H1 (cell line): ENCODE measurements at regions not wholly inside any gene's neighbourhood (a gene's known extent, or its start where the extent isn't known, plus 50 kb on each side); places are given as distances from the start of the nearest gene placed in this dataset.

Experiments
- CTCF ChIA-PET: fragments of 300-600 bp; sonication (Branson Sonifier 250); formaldehyde crosslinking; loops from one replicate; lab custom pipeline; 2021; ENCODE audit not compliant: partially characterized antibody; lab: Charles Lee
- POLR2A ChIA-PET: fragments of 300-600 bp; sonication (Branson Sonifier 250); formaldehyde crosslinking; loops from one replicate; lab custom pipeline; 2021; ENCODE audit warnings: inconsistent platforms; ENCODE audit not compliant: partially characterized antibody; lab: Charles Lee
- DNase-seq, 2 experiments: peaks; one replicate each; pipeline versions ENCODE4 v3.0.0 to v3.0.0-alpha.2; 2010 to 2022; ENCODE audit warnings: low spot score in 2 of 2, low read depth in 1 of 2, mixed read lengths in 1 of 2
- FAIRE-seq: peaks from 2 replicates; lab custom pipeline; 2011; peaks lifted over from hg19 to GRCh38; lab: Jason Lieb, UNC
- H2AFZ ChIP-seq: 2 replicates; pipeline ENCODE4 v1.8.1; 2012; ENCODE audit warnings: low read length, inconsistent platforms
- H2AK5ac ChIP-seq: 2 replicates; pipeline ENCODE4 v1.6.1; 2013; ENCODE audit warnings: low read depth, low read length
- H2BK120ac ChIP-seq: replicated peaks from 2 replicates; pipeline ENCODE3; 2013; ENCODE audit warnings: low read depth, low read length, inconsistent platforms
- H2BK12ac ChIP-seq: 2 replicates; pipeline ENCODE4 v1.6.1; 2013; ENCODE audit warnings: low read depth, low read length
- H2BK15ac ChIP-seq: 2 replicates; pipeline ENCODE4 v1.6.1; 2013; ENCODE audit warnings: low read length
- H2BK20ac ChIP-seq: 2 replicates; pipeline ENCODE4 v1.6.1; 2013; ENCODE audit warnings: low read length
- H2BK5ac ChIP-seq: 2 replicates; pipeline ENCODE4 v1.6.1; 2013; ENCODE audit warnings: low read depth, low read length
- H3K14ac ChIP-seq: 2 replicates; pipeline ENCODE4 v1.6.1; 2013; ENCODE audit warnings: inconsistent platforms; ENCODE audit not compliant: insufficient read length
- H3K18ac ChIP-seq: 2 replicates; pipeline ENCODE4 v1.6.1; 2013; ENCODE audit warnings: low read length; ENCODE audit errors: extremely low read depth
- H3K23ac ChIP-seq: 2 replicates; pipeline ENCODE4 v1.6.1; 2013; ENCODE audit warnings: inconsistent platforms; ENCODE audit not compliant: insufficient read length
- H3K23me2 ChIP-seq: 2 replicates; pipeline ENCODE4 v1.6.1; 2013; ENCODE audit warnings: low read depth, low read length
- H3K27ac ChIP-seq: 2 replicates; pipeline ENCODE4 v1.6.1; 2011; ENCODE audit warnings: low read depth, low read length, inconsistent platforms
- H3K27me3 ChIP-seq, 4 experiments: replicated peaks in 1 of 4; 1 replicate in 1 of 4; 2 replicates in 3 of 4; pipeline versions ENCODE4 v1.6.1 to v1.8.1; 2011 to 2013; ENCODE audit warnings: low read length in 3 of 4, mild to moderate bottlenecking in 3 of 4, inconsistent platforms in 2 of 4, mixed read lengths in 2 of 4, moderate library complexity in 1 of 4; ENCODE audit not compliant: control insufficient read depth in 3 of 4, insufficient read depth in 3 of 4; ENCODE audit errors: extremely low read depth in 1 of 4
- H3K36me3 ChIP-seq, 4 experiments: 2 replicates each; pipeline versions ENCODE4 v1.6.1 to v1.8.1; 2011 to 2013; ENCODE audit warnings: mild to moderate bottlenecking in 4 of 4, low read length in 3 of 4, moderate library complexity in 2 of 4, control low read depth in 1 of 4, inconsistent platforms in 1 of 4; ENCODE audit not compliant: insufficient read depth in 4 of 4, control insufficient read depth in 2 of 4
- H3K4ac ChIP-seq: replicated peaks from 2 replicates; pipeline ENCODE3; 2013; ENCODE audit warnings: low read length, low read depth, mixed read lengths, inconsistent platforms; ENCODE audit not compliant: insufficient read length
- H3K4me1 ChIP-seq, 4 experiments: replicated peaks in 1 of 4; 1 replicate in 1 of 4; 2 replicates in 3 of 4; pipeline versions ENCODE4 v1.6.1 to v1.8.1; 2011 to 2013; ENCODE audit warnings: low read length in 3 of 4, inconsistent platforms in 2 of 4, mixed read lengths in 1 of 4; ENCODE audit not compliant: insufficient read depth in 4 of 4, control insufficient read depth in 3 of 4
- H3K4me2 ChIP-seq, 2 experiments: 2 replicates each; pipeline versions ENCODE4 v1.6.1 to v1.8.1; 2011 to 2013; ENCODE audit warnings: low read depth in 2 of 2, low read length in 2 of 2, control low read depth in 1 of 2, inconsistent platforms in 1 of 2, mild to moderate bottlenecking in 1 of 2; ENCODE audit not compliant: insufficient read depth in 1 of 2
- H3K4me3 ChIP-seq, 4 experiments: fragments of 200-600, 300-600 bp in 1 of 4; sonication (generic), shearing (Covaris generic), sonication (Bioruptor Twin) in 1 of 4; 2 replicates each; pipeline versions ENCODE4 v1.5.1 to v1.8.1; 2011 to 2016; ENCODE audit warnings: low read length in 4 of 4, low read depth in 3 of 4, control low read depth in 2 of 4, inconsistent platforms in 2 of 4, mild to moderate bottlenecking in 2 of 4, mixed read lengths in 1 of 4, moderate library complexity in 1 of 4; ENCODE audit not compliant: insufficient read depth in 2 of 4; ENCODE audit errors: extremely low read depth in 1 of 4
- H3K56ac ChIP-seq: replicated peaks from 2 replicates; pipeline ENCODE3; 2013; ENCODE audit warnings: low read depth, mild to moderate bottlenecking, mixed read lengths, low read length, inconsistent platforms; ENCODE audit not compliant: insufficient read length
- H3K79me1 ChIP-seq: 2 replicates; pipeline ENCODE4 v1.6.1; 2013; ENCODE audit warnings: low read depth, low read length, control low read depth
- H3K79me2 ChIP-seq, 2 experiments: 2 replicates each; pipeline versions ENCODE4 v1.6.1 to v1.8.1; 2012 to 2013; ENCODE audit warnings: low read length in 2 of 2, mild to moderate bottlenecking in 2 of 2, inconsistent platforms in 1 of 2; ENCODE audit not compliant: insufficient read depth in 2 of 2, control insufficient read depth in 1 of 2
- H3K9ac ChIP-seq, 4 experiments: replicated peaks in 1 of 4; 1 replicate in 1 of 4; 2 replicates in 3 of 4; pipeline versions ENCODE4 v1.6.1 to v1.8.1; 2011 to 2013; ENCODE audit warnings: low read depth in 3 of 4, low read length in 3 of 4, control low read depth in 2 of 4, mild to moderate bottlenecking in 2 of 4, moderate library complexity in 2 of 4, inconsistent platforms in 1 of 4; ENCODE audit errors: extremely low read depth in 1 of 4
- H3K9me3 ChIP-seq, 2 experiments: 2 replicates each; pipeline versions ENCODE4 v1.6.1 to v1.8.1; 2012 to 2013; ENCODE audit warnings: mild to moderate bottlenecking in 2 of 2, moderate library complexity in 2 of 2, control low read depth in 1 of 2, inconsistent platforms in 1 of 2, low read depth in 1 of 2, low read length in 1 of 2, mixed read lengths in 1 of 2; ENCODE audit not compliant: insufficient read depth in 2 of 2
- H4K20me1 ChIP-seq, 2 experiments: replicated peaks in 1 of 2; 2 replicates each; pipeline versions ENCODE3 to v1.8.1; 2011 to 2013; ENCODE audit warnings: inconsistent platforms in 2 of 2, low read length in 2 of 2, mild to moderate bottlenecking in 1 of 2; ENCODE audit not compliant: insufficient read depth in 2 of 2, control insufficient read depth in 1 of 2
- H4K5ac ChIP-seq: 2 replicates; pipeline ENCODE4 v1.6.1; 2013; ENCODE audit warnings: low read length, low read depth, mixed read lengths, inconsistent platforms; ENCODE audit not compliant: insufficient read length
- H4K8ac ChIP-seq: 2 replicates; pipeline ENCODE4 v1.8.0; 2013; ENCODE audit warnings: mild to moderate bottlenecking, moderate library complexity, low read length, inconsistent platforms; ENCODE audit not compliant: insufficient read depth; ENCODE audit errors: extremely low read depth
- H4K91ac ChIP-seq: replicated peaks from 2 replicates; pipeline ENCODE3; 2013; ENCODE audit warnings: low read length, mixed read lengths, inconsistent platforms; ENCODE audit not compliant: insufficient read length
- ASH2L ChIP-seq: fragments of 200-600, 300-600 bp; sonication (generic); IDR thresholded peaks from one replicate; pipeline ENCODE4 v1.7.1; 2017; ENCODE audit warnings: low read length
- MAFK ChIP-seq: IDR thresholded peaks from 2 replicates; pipeline ENCODE4 v1.6.1; 2012; ENCODE audit warnings: low read depth, mild to moderate bottlenecking, improper control_type of control experiment, low read length
- RNF2 ChIP-seq: fragments of 200-900, 300-1000 bp; sonication (generic); IDR thresholded peaks from 2 replicates; pipeline ENCODE4 v1.7.1; 2016; ENCODE audit warnings: borderline replicate concordance, low read depth, mild to moderate bottlenecking, antibody characterized with exemption, low read length; ENCODE audit not compliant: poor library complexity, severe bottlenecking; ENCODE audit errors: missing control alignments
- SIRT6 ChIP-seq: IDR thresholded peaks from one replicate; pipeline ENCODE4 v1.7.1; 2012; ENCODE audit warnings: low read length, inconsistent platforms
- SP1 ChIP-seq: IDR thresholded peaks from 2 replicates; pipeline ENCODE4 v1.6.1; 2011; ENCODE audit warnings: low read depth, low read length
- ZNF274 ChIP-seq: IDR thresholded peaks from 2 replicates; pipeline ENCODE4 v1.7.0; 2012; ENCODE audit warnings: low read length, borderline replicate concordance; ENCODE audit errors: extremely low read depth
- WGBS, 2 experiments: shearing (Covaris generic) in 1 of 2; methylation state at CpG; one replicate each; pipeline versions ENCODE4 v1.1.6 to v1.1.7; 2013 to 2015; ENCODE audit warnings: low lambda C conversion rate in 2 of 2, mixed read lengths in 2 of 2, inconsistent platforms in 1 of 2, low coverage in 1 of 2, missing lambda C conversion rate in 1 of 2; ENCODE audit not compliant: insufficient replicate concordance in 2 of 2, insufficient coverage in 1 of 2, insufficient read length in 1 of 2; ENCODE audit errors: extremely low coverage in 1 of 2, missing lambda C conversion rate in 1 of 2; 5-methylcytosine and 5-hydroxymethylcytosine counted together

GRCh38 chr10:31204090-31204489, 114.9 kb upstream of the ZEB1 start:
- no peaks in the 10 kb centered on the region for H3K4me1 ChIP-seq
- H2BK5ac ChIP-seq = no peak overlapping the region
- ChIA-PET CTCF (no interaction called here), POLR2A (no interaction called here)
- no peak overlapping the region for H2BK120ac ChIP-seq
- no peaks in the 10 kb centered on the region for H3K79me1 ChIP-seq
- no peak overlapping the region for H3K4me2 ChIP-seq
- no peak overlapping the region for H4K91ac ChIP-seq
- H3K4me3 ChIP-seq = no peak overlapping the region
- DNase-seq = no peak
- H3K9me3 ChIP-seq = peaks cover 0 to 4% of the 10 kb centered on the region in 2 experiments; a peak in 1 of 4 replicates
- H3K9ac ChIP-seq = no peak overlapping the region
- H2AK5ac ChIP-seq = no peak overlapping the region
- no peak overlapping the region for H2AFZ ChIP-seq
- H3K27me3 ChIP-seq = no peaks in the 10 kb centered on the region
- no peak overlapping the region for H4K5ac ChIP-seq
- no peak overlapping the region for H4K8ac ChIP-seq
- no peak for FAIRE-seq
- no peaks in the 10 kb centered on the region for H3K79me2 ChIP-seq
- no peak overlapping the region for H3K27ac ChIP-seq
- no peaks in the 10 kb centered on the region for H3K36me3 ChIP-seq
- TF ChIP-seq SP1 (no peak), RNF2 (no peak), SIRT6 (no peak), MAFK (no peak), ASH2L (no peak), ZNF274 (no peak)
- WGBS, 2 experiments = 96% methylated on average over 4 of the region's 4 CpGs; no CpG with 5 or more reads in 1 of the 2 experiments
- no peak overlapping the region for H2BK15ac ChIP-seq
- no peaks in the 10 kb centered on the region for H3K23me2 ChIP-seq
- H3K56ac ChIP-seq = no peak overlapping the region
- no peaks in the 10 kb centered on the region for H4K20me1 ChIP-seq
- H3K4ac ChIP-seq = no peak overlapping the region
- no peak overlapping the region for H2BK12ac ChIP-seq
- H2BK20ac ChIP-seq = no peak overlapping the region
- H3K14ac ChIP-seq = no peak overlapping the region
- no peak overlapping the region for H3K18ac ChIP-seq
- peak overlapping the region; percentile 65 for H3K23ac ChIP-seq
